Choroid plexus epithelial cell (primary cell): ENCODE measurements at regions not wholly inside any gene's neighbourhood (a gene's known extent, or its start where the extent isn't known, plus 50 kb on each side); places are given as distances from the start of the nearest gene placed in this dataset.

ENCODE experiments used
- DNase-seq: peaks from one replicate; pipeline ENCODE4 v3.0.0-alpha.2; 2010; ENCODE audit warnings: low read depth
- H3K4me3 ChIP-seq: 2 replicates; pipeline ENCODE4 v1.5.1; 2011; ENCODE audit warnings: low read depth, mild to moderate bottlenecking, control low read depth, low read length, moderate library complexity
- CTCF ChIP-seq: conservative IDR thresholded peaks from 2 replicates; pipeline ENCODE4 v1.5.1; 2011; ENCODE audit warnings: low read depth, mild to moderate bottlenecking, control low read depth, inconsistent platforms, low read length, moderate library complexity

DNA sequence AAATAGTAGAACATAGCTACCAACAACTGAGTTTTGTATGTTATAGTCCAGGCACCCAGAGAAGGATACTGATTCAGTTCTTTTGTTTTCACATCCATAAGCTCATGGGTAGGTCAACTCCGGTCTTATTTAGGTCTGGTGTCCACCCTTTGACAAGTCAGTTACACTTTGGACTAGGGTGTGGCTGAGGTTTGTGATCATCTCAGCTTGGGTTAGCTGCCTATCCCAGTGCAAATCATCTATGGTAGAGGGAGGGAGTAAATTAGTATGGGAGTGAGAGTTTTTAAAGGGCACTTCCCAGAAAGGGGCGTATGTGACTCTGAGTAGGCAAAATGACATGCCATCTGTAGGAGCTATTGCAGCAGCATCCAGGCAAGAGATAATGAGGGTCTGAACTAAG, 66.1 kb downstream of the TANC2 start:
- TF ChIP-seq CTCF: no peak
- H3K4me3 ChIP-seq: no peak overlapping the region
- DNase-seq: no peak

DNA sequence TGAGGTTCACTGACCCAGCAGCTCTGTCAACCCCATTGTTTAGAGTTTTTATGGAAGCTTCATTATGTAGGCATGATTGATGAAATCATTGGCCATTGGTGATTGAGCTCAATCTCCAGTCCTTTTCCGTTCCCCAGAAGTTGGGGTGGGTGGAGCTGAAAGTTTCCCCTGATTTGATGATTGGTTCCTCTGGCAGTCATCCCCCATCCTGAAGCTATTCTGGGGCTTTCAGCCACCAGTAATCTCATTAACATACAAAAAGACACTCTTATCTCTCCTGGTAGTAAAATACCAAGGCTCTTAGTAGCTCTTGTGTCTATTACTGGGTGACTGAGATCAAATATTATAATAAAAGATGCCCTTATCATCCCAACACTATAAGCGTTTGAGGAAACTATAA, 67.1 kb downstream of the TANC2 start:
- H3K4me3 ChIP-seq: no peak overlapping the region
- no peak for DNase-seq
- TF ChIP-seq CTCF: no peak

- no peak for TF ChIP-seq CTCF
- peak; percentile 91 for DNase-seq
- no peak overlapping the region for H3K4me3 ChIP-seq
These were observed 69.2 kb downstream of the TANC2 start for GRCh38 chr17:63035271-63035670.

DNA sequence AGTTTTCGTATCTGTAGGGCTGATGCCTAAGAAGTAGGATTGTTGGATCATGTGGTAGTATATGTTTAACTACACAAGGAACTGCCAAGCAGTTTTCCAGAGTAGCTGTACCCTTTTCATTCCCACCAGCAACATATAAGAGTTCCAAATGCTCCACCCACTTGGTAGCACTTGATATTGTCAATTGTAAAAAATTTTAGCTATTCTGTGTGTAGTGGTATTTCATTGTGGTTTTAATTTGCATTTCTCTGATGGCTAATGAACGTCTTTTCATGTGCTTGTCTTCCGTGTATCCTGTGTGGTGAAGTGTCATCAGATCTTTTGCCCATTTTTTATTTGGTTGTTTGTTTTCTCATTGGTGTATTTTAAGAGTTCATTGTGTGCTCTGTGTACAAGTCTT, 69.7 kb downstream of the TANC2 start:
- TF ChIP-seq CTCF: no peak
- DNase-seq: peak; percentile 37
- no peak overlapping the region for H3K4me3 ChIP-seq

DNA sequence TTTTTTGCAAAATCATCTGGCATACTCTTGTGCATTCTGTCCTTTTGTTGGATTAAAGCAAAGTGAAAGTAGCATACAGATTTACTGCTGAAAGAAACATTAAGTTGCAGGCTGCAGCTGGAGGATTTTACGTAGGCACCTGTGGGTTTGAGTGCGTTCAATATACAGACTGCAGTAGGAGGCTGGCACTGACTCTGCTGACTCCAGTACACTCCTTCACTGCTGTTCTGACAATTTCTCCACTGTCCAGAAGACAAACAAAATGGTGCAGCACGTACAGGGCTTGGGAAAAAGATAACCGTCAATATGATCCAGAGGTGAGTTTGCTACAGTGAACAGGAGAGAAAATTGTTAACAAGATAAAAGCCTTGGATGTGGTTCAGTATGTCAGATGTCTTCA, 73.3 kb downstream of the TANC2 start:
- TF ChIP-seq CTCF: no peak
- H3K4me3 ChIP-seq: no peak overlapping the region
- no peak for DNase-seq

GRCh38 chr17:63039899-63040602, 74.0 kb downstream of the TANC2 start:
- DNase-seq: peak; percentile 56
- no peak overlapping the region for H3K4me3 ChIP-seq
- no peak for TF ChIP-seq CTCF

- TF ChIP-seq CTCF: no peak
- no peak overlapping the region for H3K4me3 ChIP-seq
- DNase-seq: no peak
These were observed 74.8 kb downstream of the TANC2 start for GRCh38 chr17:63040816-63041215.
